ENCODE measurements at regions not wholly inside any gene's neighbourhood (a gene's known extent, or its start where the extent isn't known, plus 50 kb on each side); places are given as distances from the start of the nearest gene placed in this dataset.
"Not testable (repeated sequence)": the region's sequence is repeated elsewhere in the genome, so short reads cannot be mapped to it uniquely, and the experiment has no call there.

- no peak for DNase-seq (ENCODE audit: low read depth in 2 of 2)
Measured at GRCh38 chr12:67077617-67078016, 191.5 kb upstream of the CAND1 start.

- no peak for DNase-seq (ENCODE audit: low read depth in 2 of 2)
Measured at GRCh38 chr12:67078957-67079356, 190.2 kb upstream of the CAND1 start.

- no peak for DNase-seq (ENCODE audit: low read depth in 2 of 2)
Measured at GRCh38 chr12:67080637-67081036, 188.5 kb upstream of the CAND1 start.

GRCh38 chr12:67082221-67082620, 186.9 kb upstream of the CAND1 start:
- DNase-seq (ENCODE audit: low read depth in 2 of 2) = no peak

- no peak for DNase-seq (ENCODE audit: low read depth in 2 of 2)
Measured at GRCh38 chr12:67085699-67086098, 183.5 kb upstream of the CAND1 start.

GRCh38 chr12:67086116-67086515, 183.0 kb upstream of the CAND1 start:
- no peak for DNase-seq (ENCODE audit: low read depth in 2 of 2)

GRCh38 chr12:67088401-67089118, 180.6 kb upstream of the CAND1 start:
- DNase-seq (ENCODE audit: low read depth in 2 of 2) = no peak

GRCh38 chr12:67091204-67091603, 178.0 kb upstream of the CAND1 start:
- DNase-seq (ENCODE audit: low read depth in 2 of 2) = no peak

GRCh38 chr12:67091678-67092077, 177.5 kb upstream of the CAND1 start:
- no peak for DNase-seq (ENCODE audit: low read depth in 2 of 2)

GRCh38 chr12:67092934-67093333, 176.2 kb upstream of the CAND1 start:
- DNase-seq (ENCODE audit: low read depth in 2 of 2) = not testable (repeated sequence)

- DNase-seq (ENCODE audit: low read depth in 2 of 2) = no peak
Measured at GRCh38 chr12:67096533-67097318, 172.4 kb upstream of the CAND1 start.

GRCh38 chr12:67099858-67100257, 169.3 kb upstream of the CAND1 start:
- DNase-seq (ENCODE audit: low read depth in 2 of 2) = no peak

GRCh38 chr12:67103521-67103920, 165.6 kb upstream of the CAND1 start:
- DNase-seq (ENCODE audit: low read depth in 2 of 2) = no peak

- no peak for DNase-seq (ENCODE audit: low read depth in 2 of 2)
Measured at GRCh38 chr12:67107235-67107634, 161.9 kb upstream of the CAND1 start.

- no peak for DNase-seq (ENCODE audit: low read depth in 2 of 2)
Measured at GRCh38 chr12:67107751-67108269, 161.3 kb upstream of the CAND1 start.

- not testable (repeated sequence) for DNase-seq (ENCODE audit: low read depth in 2 of 2)
Measured at GRCh38 chr12:67110345-67110744, 158.8 kb upstream of the CAND1 start.

- DNase-seq (ENCODE audit: low read depth in 2 of 2) = no peak
Measured at GRCh38 chr12:67111182-67111581, 158.0 kb upstream of the CAND1 start.

GRCh38 chr12:67112586-67112985, 156.6 kb upstream of the CAND1 start:
- DNase-seq (ENCODE audit: low read depth in 2 of 2) = no peak

GRCh38 chr12:67116134-67116533, 153.0 kb upstream of the CAND1 start:
- no peak for DNase-seq (ENCODE audit: low read depth in 2 of 2)

GRCh38 chr12:67122584-67122983, 146.6 kb upstream of the CAND1 start:
- DNase-seq (ENCODE audit: low read depth in 2 of 2) = no peak

GRCh38 chr12:67137256-67137655, 131.9 kb upstream of the CAND1 start:
- DNase-seq (ENCODE audit: low read depth in 2 of 2) = no peak

GRCh38 chr12:67141296-67142018, 127.7 kb upstream of the CAND1 start:
- no peak for DNase-seq (ENCODE audit: low read depth in 2 of 2)
